ENCODE measurements at regions not wholly inside any gene's neighbourhood (a gene's known extent, or its start where the extent isn't known, plus 50 kb on each side); places are given as distances from the start of the nearest gene placed in this dataset.

DNA sequence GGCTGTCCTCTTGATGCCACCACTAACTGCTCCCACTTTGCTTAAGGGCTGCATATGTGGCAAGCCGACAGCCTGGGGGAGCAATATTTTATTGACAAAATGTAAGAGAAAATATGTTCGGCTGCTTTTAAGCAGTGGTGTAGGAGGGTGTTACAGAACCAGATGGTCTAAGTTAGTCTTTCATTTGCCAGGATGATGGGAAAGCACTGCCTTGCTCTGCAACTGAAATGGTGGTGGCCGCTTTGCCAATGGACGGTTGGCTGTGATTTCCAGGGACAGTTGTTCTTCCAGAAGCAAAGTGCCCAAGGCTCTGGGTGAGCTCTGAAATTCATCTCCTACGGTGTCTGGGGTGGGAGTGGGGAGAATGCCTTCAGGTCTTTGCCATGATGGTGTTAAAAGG, 469.3 kb downstream of the TOX3 start:
- no peak for TF ChIP-seq CEBPB (IDR thresholded peaks at IDR 0.05)
- TF ChIP-seq TAF1 (IDR thresholded peaks at IDR 0.05; ENCODE audit: low read depth), result no peak
- no peak for TF ChIP-seq RAD21 (IDR thresholded peaks at IDR 0.05; ENCODE audit: low read depth)
- TF ChIP-seq MAX (IDR thresholded peaks at IDR 0.05), result no peak
- TF ChIP-seq EP300 (IDR thresholded peaks at IDR 0.05; ENCODE audit: borderline replicate concordance), result no peak
- TF ChIP-seq YY1 (IDR thresholded peaks at IDR 0.05; ENCODE audit: low read depth), result no peak
- TF ChIP-seq NFIC (IDR thresholded peaks at IDR 0.05), result no peak
- TF ChIP-seq, protein P1, sequence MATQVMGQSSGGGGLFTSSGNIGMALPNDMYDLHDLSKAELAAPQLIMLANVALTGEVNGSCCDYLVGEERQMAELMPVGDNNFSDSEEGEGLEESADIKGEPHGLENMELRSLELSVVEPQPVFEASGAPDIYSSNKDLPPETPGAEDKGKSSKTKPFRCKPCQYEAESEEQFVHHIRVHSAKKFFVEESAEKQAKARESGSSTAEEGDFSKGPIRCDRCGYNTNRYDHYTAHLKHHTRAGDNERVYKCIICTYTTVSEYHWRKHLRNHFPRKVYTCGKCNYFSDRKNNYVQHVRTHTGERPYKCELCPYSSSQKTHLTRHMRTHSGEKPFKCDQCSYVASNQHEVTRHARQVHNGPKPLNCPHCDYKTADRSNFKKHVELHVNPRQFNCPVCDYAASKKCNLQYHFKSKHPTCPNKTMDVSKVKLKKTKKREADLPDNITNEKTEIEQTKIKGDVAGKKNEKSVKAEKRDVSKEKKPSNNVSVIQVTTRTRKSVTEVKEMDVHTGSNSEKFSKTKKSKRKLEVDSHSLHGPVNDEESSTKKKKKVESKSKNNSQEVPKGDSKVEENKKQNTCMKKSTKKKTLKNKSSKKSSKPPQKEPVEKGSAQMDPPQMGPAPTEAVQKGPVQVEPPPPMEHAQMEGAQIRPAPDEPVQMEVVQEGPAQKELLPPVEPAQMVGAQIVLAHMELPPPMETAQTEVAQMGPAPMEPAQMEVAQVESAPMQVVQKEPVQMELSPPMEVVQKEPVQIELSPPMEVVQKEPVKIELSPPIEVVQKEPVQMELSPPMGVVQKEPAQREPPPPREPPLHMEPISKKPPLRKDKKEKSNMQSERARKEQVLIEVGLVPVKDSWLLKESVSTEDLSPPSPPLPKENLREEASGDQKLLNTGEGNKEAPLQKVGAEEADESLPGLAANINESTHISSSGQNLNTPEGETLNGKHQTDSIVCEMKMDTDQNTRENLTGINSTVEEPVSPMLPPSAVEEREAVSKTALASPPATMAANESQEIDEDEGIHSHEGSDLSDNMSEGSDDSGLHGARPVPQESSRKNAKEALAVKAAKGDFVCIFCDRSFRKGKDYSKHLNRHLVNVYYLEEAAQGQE (IDR thresholded peaks at IDR 0.05; ENCODE audit: low read depth), result no peak
- no peak for TF ChIP-seq TCF12 (IDR thresholded peaks at IDR 0.05; ENCODE audit: low read depth)
- no peak for TF ChIP-seq CREB1 (IDR thresholded peaks at IDR 0.05; ENCODE audit: low read depth)
- TF ChIP-seq FOXM1 (IDR thresholded peaks at IDR 0.05; ENCODE audit: borderline replicate concordance, low read depth), result no peak
- TF ChIP-seq, protein P2, sequence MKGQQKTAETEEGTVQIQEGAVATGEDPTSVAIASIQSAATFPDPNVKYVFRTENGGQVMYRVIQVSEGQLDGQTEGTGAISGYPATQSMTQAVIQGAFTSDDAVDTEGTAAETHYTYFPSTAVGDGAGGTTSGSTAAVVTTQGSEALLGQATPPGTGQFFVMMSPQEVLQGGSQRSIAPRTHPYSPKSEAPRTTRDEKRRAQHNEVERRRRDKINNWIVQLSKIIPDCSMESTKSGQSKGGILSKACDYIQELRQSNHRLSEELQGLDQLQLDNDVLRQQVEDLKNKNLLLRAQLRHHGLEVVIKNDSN (IDR thresholded peaks at IDR 0.05), result no peak
